ENCODE measurements at regions not wholly inside any gene's neighbourhood (a gene's known extent, or its start where the extent isn't known, plus 50 kb on each side); places are given as distances from the start of the nearest gene placed in this dataset.

DNA sequence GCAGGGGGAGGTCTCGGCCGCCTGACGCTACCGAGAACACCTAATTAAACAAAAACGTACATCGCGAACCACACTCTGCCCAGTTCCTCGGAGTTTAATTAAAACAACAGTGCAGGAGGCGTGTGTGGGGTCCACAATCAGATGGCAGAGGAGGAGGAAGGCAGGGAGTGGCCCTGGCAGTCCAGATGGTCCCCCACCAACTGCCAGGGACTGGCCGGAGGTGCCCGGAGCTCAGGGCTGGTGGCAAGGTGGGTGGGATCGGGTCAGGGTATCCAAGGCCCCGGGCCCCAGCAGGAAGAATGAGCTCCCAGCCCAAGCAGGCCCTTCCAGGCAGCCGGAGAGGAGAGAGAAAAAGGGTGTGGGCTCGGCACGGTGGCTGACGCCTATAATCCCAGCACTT, 71.3 kb downstream of the PTPRS start:
- no peak overlapping the region for H3K4me3 ChIP-seq (replicated peaks in 1 of 3; ENCODE audit: insufficient read depth in 1 of 3, low read depth in 2 of 3, low read length in 3 of 3)
- no peak for ATAC-seq
- no peaks in the 10 kb centered on the region for H3K27me3 ChIP-seq (ENCODE audit: control insufficient read depth in 1 of 2, insufficient read depth in 2 of 2, low read length in 2 of 2)
- TF ChIP-seq ZZZ3 (CRISPR knock-in tag; IDR thresholded peaks at IDR 0.05; ENCODE audit: borderline replicate concordance) (no peak), ZSCAN30 (CRISPR knock-in tag; IDR thresholded peaks at IDR 0.05) (no peak), PCBP1 (IDR thresholded peaks at IDR 0.05; ENCODE audit: borderline replicate concordance, low read depth, low read length) (no peak), MXD4 (CRISPR knock-in tag; IDR thresholded peaks at IDR 0.05) (no peak), TARDBP (CRISPR knock-in tag; IDR thresholded peaks at IDR 0.05) (no peak), MLLT10 (CRISPR knock-in tag; IDR thresholded peaks at IDR 0.05) (no peak), SP5 (CRISPR knock-in tag; IDR thresholded peaks at IDR 0.05; ENCODE audit: borderline replicate concordance, low read depth) (no peak), MIXL1 (CRISPR knock-in tag; IDR thresholded peaks at IDR 0.05) (no peak), BRD4 (CRISPR knock-in tag; IDR thresholded peaks at IDR 0.05) (no peak), NCOA2 (CRISPR knock-in tag; IDR thresholded peaks at IDR 0.05) (no peak), SP140L (CRISPR knock-in tag; IDR thresholded peaks at IDR 0.05; ENCODE audit: borderline replicate concordance) (no peak)
- TF ChIP-seq, protein P1, sequence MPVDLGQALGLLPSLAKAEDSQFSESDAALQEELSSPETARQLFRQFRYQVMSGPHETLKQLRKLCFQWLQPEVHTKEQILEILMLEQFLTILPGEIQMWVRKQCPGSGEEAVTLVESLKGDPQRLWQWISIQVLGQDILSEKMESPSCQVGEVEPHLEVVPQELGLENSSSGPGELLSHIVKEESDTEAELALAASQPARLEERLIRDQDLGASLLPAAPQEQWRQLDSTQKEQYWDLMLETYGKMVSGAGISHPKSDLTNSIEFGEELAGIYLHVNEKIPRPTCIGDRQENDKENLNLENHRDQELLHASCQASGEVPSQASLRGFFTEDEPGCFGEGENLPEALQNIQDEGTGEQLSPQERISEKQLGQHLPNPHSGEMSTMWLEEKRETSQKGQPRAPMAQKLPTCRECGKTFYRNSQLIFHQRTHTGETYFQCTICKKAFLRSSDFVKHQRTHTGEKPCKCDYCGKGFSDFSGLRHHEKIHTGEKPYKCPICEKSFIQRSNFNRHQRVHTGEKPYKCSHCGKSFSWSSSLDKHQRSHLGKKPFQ (CRISPR knock-in tag; IDR thresholded peaks at IDR 0.05; ENCODE audit: insufficient replicate concordance): no peak
- TF ChIP-seq, protein P2, sequence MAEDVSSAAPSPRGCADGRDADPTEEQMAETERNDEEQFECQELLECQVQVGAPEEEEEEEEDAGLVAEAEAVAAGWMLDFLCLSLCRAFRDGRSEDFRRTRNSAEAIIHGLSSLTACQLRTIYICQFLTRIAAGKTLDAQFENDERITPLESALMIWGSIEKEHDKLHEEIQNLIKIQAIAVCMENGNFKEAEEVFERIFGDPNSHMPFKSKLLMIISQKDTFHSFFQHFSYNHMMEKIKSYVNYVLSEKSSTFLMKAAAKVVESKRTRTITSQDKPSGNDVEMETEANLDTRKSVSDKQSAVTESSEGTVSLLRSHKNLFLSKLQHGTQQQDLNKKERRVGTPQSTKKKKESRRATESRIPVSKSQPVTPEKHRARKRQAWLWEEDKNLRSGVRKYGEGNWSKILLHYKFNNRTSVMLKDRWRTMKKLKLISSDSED (CRISPR knock-in tag; IDR thresholded peaks at IDR 0.05): no peak
- TF ChIP-seq, protein P3, sequence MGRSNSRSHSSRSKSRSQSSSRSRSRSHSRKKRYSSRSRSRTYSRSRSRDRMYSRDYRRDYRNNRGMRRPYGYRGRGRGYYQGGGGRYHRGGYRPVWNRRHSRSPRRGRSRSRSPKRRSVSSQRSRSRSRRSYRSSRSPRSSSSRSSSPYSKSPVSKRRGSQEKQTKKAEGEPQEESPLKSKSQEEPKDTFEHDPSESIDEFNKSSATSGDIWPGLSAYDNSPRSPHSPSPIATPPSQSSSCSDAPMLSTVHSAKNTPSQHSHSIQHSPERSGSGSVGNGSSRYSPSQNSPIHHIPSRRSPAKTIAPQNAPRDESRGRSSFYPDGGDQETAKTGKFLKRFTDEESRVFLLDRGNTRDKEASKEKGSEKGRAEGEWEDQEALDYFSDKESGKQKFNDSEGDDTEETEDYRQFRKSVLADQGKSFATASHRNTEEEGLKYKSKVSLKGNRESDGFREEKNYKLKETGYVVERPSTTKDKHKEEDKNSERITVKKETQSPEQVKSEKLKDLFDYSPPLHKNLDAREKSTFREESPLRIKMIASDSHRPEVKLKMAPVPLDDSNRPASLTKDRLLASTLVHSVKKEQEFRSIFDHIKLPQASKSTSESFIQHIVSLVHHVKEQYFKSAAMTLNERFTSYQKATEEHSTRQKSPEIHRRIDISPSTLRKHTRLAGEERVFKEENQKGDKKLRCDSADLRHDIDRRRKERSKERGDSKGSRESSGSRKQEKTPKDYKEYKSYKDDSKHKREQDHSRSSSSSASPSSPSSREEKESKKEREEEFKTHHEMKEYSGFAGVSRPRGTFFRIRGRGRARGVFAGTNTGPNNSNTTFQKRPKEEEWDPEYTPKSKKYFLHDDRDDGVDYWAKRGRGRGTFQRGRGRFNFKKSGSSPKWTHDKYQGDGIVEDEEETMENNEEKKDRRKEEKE (IDR thresholded peaks at IDR 0.05): no peak
- TF ChIP-seq, protein P4, sequence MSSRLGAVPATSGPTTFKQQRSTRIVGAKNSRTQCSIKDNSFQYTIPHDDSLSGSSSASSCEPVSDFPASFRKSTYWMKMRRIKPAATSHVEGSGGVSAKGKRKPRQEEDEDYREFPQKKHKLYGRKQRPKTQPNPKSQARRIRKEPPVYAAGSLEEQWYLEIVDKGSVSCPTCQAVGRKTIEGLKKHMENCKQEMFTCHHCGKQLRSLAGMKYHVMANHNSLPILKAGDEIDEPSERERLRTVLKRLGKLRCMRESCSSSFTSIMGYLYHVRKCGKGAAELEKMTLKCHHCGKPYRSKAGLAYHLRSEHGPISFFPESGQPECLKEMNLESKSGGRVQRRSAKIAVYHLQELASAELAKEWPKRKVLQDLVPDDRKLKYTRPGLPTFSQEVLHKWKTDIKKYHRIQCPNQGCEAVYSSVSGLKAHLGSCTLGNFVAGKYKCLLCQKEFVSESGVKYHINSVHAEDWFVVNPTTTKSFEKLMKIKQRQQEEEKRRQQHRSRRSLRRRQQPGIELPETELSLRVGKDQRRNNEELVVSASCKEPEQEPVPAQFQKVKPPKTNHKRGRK (CRISPR knock-in tag; IDR thresholded peaks at IDR 0.05): no peak
- intact Hi-C loops (cut with micrococcal nuclease; ENCODE audit: unreplicated experiment) (no loop called here), in situ Hi-C loops (cut with HindIII; ENCODE audit: extremely low pct_ligation_motif_present, low pct_unique_long_range_greater_than_20kb) (no loop called here)
- H3K9ac ChIP-seq (ENCODE audit: insufficient read depth, low read depth, low read length): no peak overlapping the region
- no peaks in the 10 kb centered on the region for H3K9me3 ChIP-seq (ENCODE audit: low read length)
- H2AFZ ChIP-seq (ENCODE audit: low read length): no peak overlapping the region
- no TSS peak for BruUV-seq (replicated peaks)
- H3K4me1 ChIP-seq (ENCODE audit: insufficient read depth, low read length): no peaks in the 10 kb centered on the region
- no peak for FAIRE-seq
- H3K79me2 ChIP-seq (ENCODE audit: insufficient read depth, low read length): no peaks in the 10 kb centered on the region
- WGBS (ENCODE audit: low lambda C conversion rate): over 99% methylated on average over 15 of the region's 17 CpGs
- POLR2A ChIA-PET: no interaction called here
- H3K36me3 ChIP-seq (replicated peaks in 1 of 2; ENCODE audit: control insufficient read depth in 1 of 2, insufficient read depth in 2 of 2, low read length in 2 of 2): peaks cover 17 to 21% of the 10 kb centered on the region in 2 experiments; a peak in 4 of 5 replicates
- H3K27ac ChIP-seq (ENCODE audit: extremely low read length, insufficient read depth, low read length): no peak overlapping the region
- CTCF ChIA-PET (ENCODE audit: low intra/inter-chr PET ratio, low total read pairs): no interaction called here
- no peak overlapping the region for H3K4me2 ChIP-seq (ENCODE audit: low read depth, low read length)
- H4K20me1 ChIP-seq (ENCODE audit: insufficient read depth, low read length): no peaks in the 10 kb centered on the region
- no peak for DNase-seq (ENCODE audit: low spot score)

Measured in HepG2 (cell line).